ENCODE measurements at regions not wholly inside any gene's neighbourhood (a gene's known extent, or its start where the extent isn't known, plus 50 kb on each side); places are given as distances from the start of the nearest gene placed in this dataset.

GRCh38 chr1:47557066-47557465 is 119.2 kb downstream of the FOXD2 start:
- TF ChIP-seq CTCF (conservative IDR thresholded peaks at IDR 0.05) = no peak
- TF ChIP-seq ZFX (IDR thresholded peaks at IDR 0.05) = no peak
- no peak overlapping the region for H3K27ac ChIP-seq

DNA sequence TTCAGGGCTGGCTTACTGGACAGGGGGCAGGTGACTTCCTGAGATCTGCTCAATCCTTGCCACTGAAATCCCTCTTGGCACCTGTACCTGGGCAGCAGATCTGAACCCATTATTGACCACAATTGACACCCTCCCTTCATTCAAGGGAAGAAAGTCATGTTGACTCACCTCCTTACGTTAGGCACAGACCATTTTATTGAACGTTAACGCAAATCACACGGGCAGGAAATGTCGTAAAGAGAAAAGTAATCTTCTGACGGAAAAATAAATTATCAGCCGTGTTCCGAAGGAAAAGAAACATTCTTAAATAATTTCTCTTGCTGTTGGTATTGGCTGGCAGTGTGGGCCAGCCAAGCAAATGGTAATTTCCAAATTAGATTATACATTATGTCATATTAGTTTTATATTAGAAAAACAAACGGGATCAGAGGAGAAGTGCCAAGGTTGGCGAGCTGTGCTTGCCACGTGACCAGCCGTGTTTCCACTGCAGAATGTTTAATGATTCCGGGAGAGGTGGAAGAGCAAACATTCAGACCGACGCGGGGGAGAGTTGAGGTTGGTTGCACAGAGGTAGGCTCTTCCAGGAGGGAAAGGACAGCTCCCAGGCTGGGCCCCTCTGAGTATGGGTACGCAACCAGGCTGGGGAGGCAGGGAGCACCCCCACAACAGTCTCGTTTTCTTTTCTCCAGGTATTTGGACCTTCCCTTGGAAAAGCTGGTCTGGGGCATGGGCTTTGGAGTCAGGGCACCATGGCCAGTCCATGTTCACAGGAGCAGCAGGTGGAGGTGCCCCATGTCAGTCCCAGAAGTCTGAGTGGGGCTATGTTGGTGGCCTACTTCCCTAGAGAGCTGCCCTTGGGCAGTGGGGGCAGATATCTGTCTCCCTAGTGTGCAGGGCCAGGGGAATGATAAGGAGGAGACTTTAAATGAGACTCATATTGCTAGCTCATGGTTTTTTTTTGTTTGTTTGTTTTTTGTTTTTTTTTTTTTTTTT is 121.1 kb downstream of the FOXD2 start:
- no peak for TF ChIP-seq CTCF (conservative IDR thresholded peaks at IDR 0.05)
- no peak for TF ChIP-seq ZFX (IDR thresholded peaks at IDR 0.05)
- H3K27ac ChIP-seq = peak overlapping the region; percentile 81

DNA sequence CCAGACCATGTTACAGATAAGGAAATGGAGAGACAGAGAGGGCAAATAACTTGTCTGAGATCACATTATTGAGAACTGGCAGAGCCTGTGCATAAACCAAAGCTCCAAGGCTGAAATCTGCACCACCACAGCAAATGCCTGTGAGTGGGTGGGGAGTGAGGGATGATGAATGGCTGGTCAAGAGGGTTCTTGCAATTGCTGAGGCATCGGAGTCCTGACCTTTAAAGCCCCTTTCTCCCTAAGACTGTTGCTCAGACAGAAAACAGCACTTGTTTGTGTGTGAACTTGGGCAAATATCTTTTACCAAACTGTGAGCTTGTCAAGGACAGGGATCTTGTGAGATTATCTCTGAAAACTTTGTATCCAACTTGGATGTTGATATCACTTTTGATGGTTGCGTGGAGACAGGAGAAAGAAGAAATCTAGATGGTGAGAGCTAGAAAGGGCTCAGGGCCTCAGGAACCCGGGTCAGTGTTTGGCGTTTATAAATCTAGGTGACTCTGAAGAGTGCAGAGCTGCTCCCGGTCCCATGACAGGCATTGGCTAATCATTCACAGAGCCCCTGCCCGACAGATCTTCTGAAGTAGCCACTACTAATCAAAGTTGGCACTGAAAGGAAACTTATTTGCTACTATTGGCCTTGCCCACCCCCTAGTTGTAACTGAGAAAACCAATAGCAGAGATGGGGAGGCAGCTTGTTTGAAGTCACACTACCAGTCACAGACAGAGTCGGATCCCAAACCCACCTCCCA is 122.3 kb downstream of the FOXD2 start:
- TF ChIP-seq ZFX (IDR thresholded peaks at IDR 0.05) (no peak), CTCF (conservative IDR thresholded peaks at IDR 0.05) (no peak)
- peak overlapping the region; percentile 81 for H3K27ac ChIP-seq

DNA sequence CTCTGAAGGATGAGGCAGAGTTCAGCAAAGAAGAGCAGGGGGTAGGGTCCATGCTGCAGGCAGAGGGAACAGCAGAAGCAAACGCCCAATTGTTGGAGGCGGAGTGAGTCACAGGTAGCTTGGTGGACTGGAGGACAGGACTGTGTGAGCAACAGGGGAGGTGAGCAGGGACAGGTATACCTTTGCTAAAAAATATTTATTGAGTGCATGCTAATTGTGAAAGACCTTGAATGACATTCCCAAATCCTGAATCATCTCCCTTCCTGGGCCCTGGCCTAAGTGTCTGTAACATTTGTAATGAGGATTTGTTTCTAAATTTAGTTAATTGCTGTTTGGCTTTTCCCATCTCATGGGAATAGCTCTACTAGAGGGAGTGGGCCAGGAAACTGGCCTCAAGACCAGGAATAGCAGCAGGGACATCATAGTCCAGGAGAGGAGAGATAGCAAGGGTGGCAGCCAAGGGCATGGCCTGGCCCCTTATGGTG is 123.7 kb downstream of the FOXD2 start:
- H3K27ac ChIP-seq = no peak overlapping the region
- TF ChIP-seq ZFX (IDR thresholded peaks at IDR 0.05) (no peak), CTCF (conservative IDR thresholded peaks at IDR 0.05) (no peak)

DNA sequence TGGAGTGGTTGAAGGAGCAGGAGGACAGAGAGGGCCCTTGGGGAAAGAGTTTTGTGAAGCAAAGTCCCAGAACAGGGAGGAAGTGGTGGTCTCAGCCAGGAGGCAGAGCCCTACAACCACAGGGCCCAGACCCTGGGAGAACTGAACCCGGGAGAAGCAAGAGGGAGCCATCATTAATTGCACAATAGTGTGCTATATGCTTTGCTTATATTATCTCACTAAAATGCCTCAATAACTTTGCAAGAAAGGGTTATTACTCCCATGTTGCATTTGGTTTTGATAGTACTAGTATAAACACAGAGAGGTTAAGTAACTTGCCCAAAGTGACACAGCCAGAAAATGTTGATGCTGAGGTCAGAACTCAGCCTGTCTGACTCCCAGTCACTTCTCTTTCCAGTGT is 124.3 kb downstream of the FOXD2 start:
- TF ChIP-seq CTCF (conservative IDR thresholded peaks at IDR 0.05) (no peak), ZFX (IDR thresholded peaks at IDR 0.05) (no peak)
- H3K27ac ChIP-seq = no peak overlapping the region

GRCh38 chr1:47562799-47563198 is 125.0 kb downstream of the FOXD2 start:
- TF ChIP-seq ZFX (IDR thresholded peaks at IDR 0.05) (no peak), CTCF (conservative IDR thresholded peaks at IDR 0.05) (no peak)
- no peak overlapping the region for H3K27ac ChIP-seq

- TF ChIP-seq CTCF (conservative IDR thresholded peaks at IDR 0.05) = no peak
- TF ChIP-seq ZFX (IDR thresholded peaks at IDR 0.05) = no peak
These were observed 125.4 kb downstream of the FOXD2 start for GRCh38 chr1:47563201-47563600.

More at GRCh38 chr1:47563201-47563600, 125.4 kb downstream of the FOXD2 start:
- no peak overlapping the region for H3K27ac ChIP-seq
